Putamen (tissue), 1 donor: ENCODE measurements at regions not wholly inside any gene's neighbourhood (a gene's known extent, or its start where the extent isn't known, plus 50 kb on each side); places are given as distances from the start of the nearest gene placed in this dataset.

Source experiments
- DNase-seq: peaks from one replicate; pipeline ENCODE4 v3.0.0-alpha.2; 2016; ENCODE audit warnings: low spot score

- DNase-seq: no peak
Measured at GRCh38 chr6:1482381-1483166, 93.2 kb downstream of the FOXF2 start.

GRCh38 chr6:1485678-1486077 lies 96.3 kb downstream of the FOXF2 start:
- DNase-seq: no peak

- DNase-seq: no peak
Measured at GRCh38 chr6:1486387-1486786, 97.0 kb downstream of the FOXF2 start.

- no peak for DNase-seq
Measured at GRCh38 chr6:1487239-1487638, 97.9 kb downstream of the FOXF2 start.

- no peak for DNase-seq
Measured at GRCh38 chr6:1491025-1491424, 101.6 kb downstream of the FOXF2 start.

- no peak for DNase-seq
Measured at GRCh38 chr6:1491591-1492319, 102.4 kb downstream of the FOXF2 start.

- no peak for DNase-seq
Measured at GRCh38 chr6:1494671-1495070, 105.3 kb downstream of the FOXF2 start.

- DNase-seq: no peak
Measured at GRCh38 chr6:1495344-1495743, 106.0 kb downstream of the FOXF2 start.

- DNase-seq: no peak
Measured at GRCh38 chr6:1496092-1496491, 106.7 kb downstream of the FOXF2 start.

GRCh38 chr6:1496836-1497760 lies 107.7 kb downstream of the FOXF2 start:
- DNase-seq: peak; percentile 12

GRCh38 chr6:1497761-1498105 lies 108.4 kb downstream of the FOXF2 start:
- no peak for DNase-seq

GRCh38 chr6:1498491-1499113 lies 109.2 kb downstream of the FOXF2 start:
- DNase-seq: no peak

GRCh38 chr6:1499777-1500176 lies 109.9 kb upstream of the FOXC1 start:
- no peak for DNase-seq

- no peak for DNase-seq
Measured at GRCh38 chr6:1500913-1501312, 108.8 kb upstream of the FOXC1 start.

GRCh38 chr6:1502041-1502440 lies 107.7 kb upstream of the FOXC1 start:
- no peak for DNase-seq

- DNase-seq: no peak
Measured at GRCh38 chr6:1503811-1504210, 105.9 kb upstream of the FOXC1 start.

GRCh38 chr6:1504465-1504864 lies 105.2 kb upstream of the FOXC1 start:
- DNase-seq: no peak

GRCh38 chr6:1507251-1507650 lies 102.5 kb upstream of the FOXC1 start:
- DNase-seq: no peak

- no peak for DNase-seq
Measured at GRCh38 chr6:1509241-1509640, 100.5 kb upstream of the FOXC1 start.

- DNase-seq: no peak
Measured at GRCh38 chr6:1510239-1510638, 99.5 kb upstream of the FOXC1 start.

GRCh38 chr6:1513215-1513780 lies 96.4 kb upstream of the FOXC1 start:
- DNase-seq: no peak

- DNase-seq: no peak
Measured at GRCh38 chr6:1514078-1514477, 95.6 kb upstream of the FOXC1 start.
